ENCODE measurements at regions not wholly inside any gene's neighbourhood (a gene's known extent, or its start where the extent isn't known, plus 50 kb on each side); places are given as distances from the start of the nearest gene placed in this dataset.

- 86% methylated on average over 1 of the region's 2 CpGs for WGBS (ENCODE audit: insufficient coverage)
Measured at GRCh38 chr21:18170221-18170620, 74.4 kb upstream of the CHODL start.

GRCh38 chr21:18168108-18168507 lies 76.5 kb upstream of the CHODL start:
- intact Hi-C loops (cut with micrococcal nuclease) = no loop called here
- H3K27ac ChIP-seq (ENCODE audit: low read length) = no peak overlapping the region
- no peak overlapping the region for H3K27ac Mint-ChIP-seq
- peaks cover 7 to 17% of the 10 kb centered on the region in 2 donors for H3K27me3 Mint-ChIP-seq (ENCODE audit: low read depth in 2 of 2)
- no peaks in the 10 kb centered on the region for H3K9me3 ChIP-seq (ENCODE audit: control insufficient read depth, insufficient read depth, low read length)
- ATAC-seq (no peak), DNase-seq (no peak)
- H3K4me1 Mint-ChIP-seq = peaks cover 0 to 5% of the 10 kb centered on the region in 2 donors
- H3K36me3 Mint-ChIP-seq = no peaks in the 10 kb centered on the region
- H3K36me3 ChIP-seq (ENCODE audit: control insufficient read depth, insufficient read depth, low read length) = no peaks in the 10 kb centered on the region
- no peak overlapping the region for H3K4me3 ChIP-seq (ENCODE audit: low read length)
- no peaks in the 10 kb centered on the region for H3K27me3 ChIP-seq (ENCODE audit: control insufficient read depth, insufficient read depth, low read length)
- no peak overlapping the region for H3K4me3 Mint-ChIP-seq
- 80% methylated on average over 3 of the region's 3 CpGs for WGBS (ENCODE audit: insufficient coverage)
- no peaks in the 10 kb centered on the region for H3K9me3 Mint-ChIP-seq
- no peak for TF ChIP-seq CTCF (IDR thresholded peaks at IDR 0.05)
- no peaks in the 10 kb centered on the region for H3K4me1 ChIP-seq (ENCODE audit: control insufficient read depth, insufficient read depth, low read length)

More at GRCh38 chr21:18170221-18170620, 74.4 kb upstream of the CHODL start:
- H3K27ac Mint-ChIP-seq = no peak overlapping the region
- no peaks in the 10 kb centered on the region for H3K9me3 ChIP-seq (ENCODE audit: control insufficient read depth, insufficient read depth, low read length)
- no peaks in the 10 kb centered on the region for H3K4me1 ChIP-seq (ENCODE audit: control insufficient read depth, insufficient read depth, low read length)
- H3K4me3 ChIP-seq (ENCODE audit: low read length) = no peak overlapping the region
- no peaks in the 10 kb centered on the region for H3K36me3 ChIP-seq (ENCODE audit: control insufficient read depth, insufficient read depth, low read length)
- no peaks in the 10 kb centered on the region for H3K27me3 ChIP-seq (ENCODE audit: control insufficient read depth, insufficient read depth, low read length)
- TF ChIP-seq CTCF (IDR thresholded peaks at IDR 0.05) = no peak
- intact Hi-C loops (cut with micrococcal nuclease) = no loop called here
- H3K36me3 Mint-ChIP-seq = no peaks in the 10 kb centered on the region
- H3K27ac ChIP-seq (ENCODE audit: low read length) = no peak overlapping the region
- H3K9me3 Mint-ChIP-seq = no peaks in the 10 kb centered on the region
- H3K4me3 Mint-ChIP-seq = no peak overlapping the region
- peaks cover 6% of the 10 kb centered on the region in 2 donors for H3K4me1 Mint-ChIP-seq
- H3K27me3 Mint-ChIP-seq (ENCODE audit: low read depth in 2 of 2) = peaks cover 5 to 10% of the 10 kb centered on the region in 2 donors
- DNase-seq (no peak), ATAC-seq (no peak)

- no peak overlapping the region for H3K4me3 ChIP-seq (ENCODE audit: low read length)
- ATAC-seq (no peak), DNase-seq (no peak)
- no peaks in the 10 kb centered on the region for H3K36me3 Mint-ChIP-seq
- intact Hi-C loops (cut with micrococcal nuclease) = no loop called here
- WGBS (ENCODE audit: insufficient coverage) = 69% methylated on average over 2 of the region's 6 CpGs
- H3K27me3 ChIP-seq (ENCODE audit: control insufficient read depth, insufficient read depth, low read length) = no peaks in the 10 kb centered on the region
- H3K27ac Mint-ChIP-seq = no peak overlapping the region
- TF ChIP-seq CTCF (IDR thresholded peaks at IDR 0.05) = no peak
- no peak overlapping the region for H3K4me3 Mint-ChIP-seq
- no peaks in the 10 kb centered on the region for H3K36me3 ChIP-seq (ENCODE audit: control insufficient read depth, insufficient read depth, low read length)
- peaks cover 4 to 9% of the 10 kb centered on the region in 2 donors for H3K4me1 Mint-ChIP-seq
- H3K4me1 ChIP-seq (ENCODE audit: control insufficient read depth, insufficient read depth, low read length) = no peaks in the 10 kb centered on the region
- no peaks in the 10 kb centered on the region for H3K9me3 Mint-ChIP-seq
- no peak overlapping the region for H3K27ac ChIP-seq (ENCODE audit: low read length)
- peaks cover 8 to 10% of the 10 kb centered on the region in 2 donors for H3K27me3 Mint-ChIP-seq (ENCODE audit: low read depth in 2 of 2)
- H3K9me3 ChIP-seq (ENCODE audit: control insufficient read depth, insufficient read depth, low read length) = no peaks in the 10 kb centered on the region
Measured at GRCh38 chr21:18164933-18165332, 79.7 kb upstream of the CHODL start.

- DNase-seq (no peak), ATAC-seq (no peak)
- Histone ChIP-seq H3K4me3 (ENCODE audit: low read length) (no peak overlapping the region), H3K27ac (ENCODE audit: low read length) (no peak overlapping the region), H3K27me3 (ENCODE audit: control insufficient read depth, insufficient read depth, low read length) (no peaks in the 10 kb centered on the region), H3K36me3 (ENCODE audit: control insufficient read depth, insufficient read depth, low read length) (no peaks in the 10 kb centered on the region), H3K9me3 (ENCODE audit: control insufficient read depth, insufficient read depth, low read length) (no peaks in the 10 kb centered on the region), H3K4me1 (ENCODE audit: control insufficient read depth, insufficient read depth, low read length) (no peaks in the 10 kb centered on the region)
- Mint-ChIP-seq H3K27me3 (ENCODE audit: low read depth in 2 of 2) (peaks cover 8 to 10% of the 10 kb centered on the region in 2 donors), H3K4me3 (no peak overlapping the region), H3K9me3 (no peaks in the 10 kb centered on the region), H3K27ac (no peak overlapping the region), H3K36me3 (no peaks in the 10 kb centered on the region), H3K4me1 (peaks cover 4 to 9% of the 10 kb centered on the region in 2 donors)
- TF ChIP-seq CTCF (IDR thresholded peaks at IDR 0.05) = no peak
- WGBS (ENCODE audit: insufficient coverage) = 56% methylated on average over 3 of the region's 3 CpGs
- intact Hi-C loops (cut with micrococcal nuclease) = no loop called here
Measured at GRCh38 chr21:18164483-18164882, 80.2 kb upstream of the CHODL start.
